Ovary (tissue), 3 donors: ENCODE measurements at regions not wholly inside any gene's neighbourhood (a gene's known extent, or its start where the extent isn't known, plus 50 kb on each side); places are given as distances from the start of the nearest gene placed in this dataset.

Experiments
- CTCF ChIP-seq, 3 donors: fragments of 450-650 bp in 2 of 3; fragments of 200-600 bp in 1 of 3; IDR thresholded peaks; one replicate each; pipeline versions ENCODE4 v1.5.1 to v1.8.0; 2016 to 2022; ENCODE audit warnings: antibody characterized with exemption in 3 of 3, mild to moderate bottlenecking in 1 of 3
- POLR2A ChIP-seq: fragments of 450-650 bp; IDR thresholded peaks from one replicate; pipeline ENCODE4 v1.6.1; 2017; ENCODE audit warnings: antibody characterized with exemption, mild to moderate bottlenecking, moderate library complexity
- donor health status: DM: no; HTN: no; CAD: no.

- TF ChIP-seq CTCF (IDR thresholded peaks at IDR 0.05) (no peak), POLR2A (no peak)
Observed at GRCh38 chr4:132264176-132264575, 884.9 kb upstream of the PCDH10 start.
